Loucy (cell line): ENCODE measurements at regions not wholly inside any gene's neighbourhood (a gene's known extent, or its start where the extent isn't known, plus 50 kb on each side); places are given as distances from the start of the nearest gene placed in this dataset.

Source experiments
- EZH2phosphoT487 ChIP-seq: fragments of 200-600 bp; IDR thresholded peaks from 2 replicates; pipeline ENCODE4 v1.6.1; 2018; ENCODE audit warnings: antibody characterized with exemption, mild to moderate bottlenecking, moderate library complexity, borderline replicate concordance
- TF ChIP-seq, protein P1 (sequence below): fragments of 200-600 bp; sonication (generic); conservative IDR thresholded peaks from 2 replicates; pipeline ENCODE4 v1.5.1; 2014; ENCODE audit warnings: mild to moderate bottlenecking, antibody characterized with exemption, low read length

DNA sequence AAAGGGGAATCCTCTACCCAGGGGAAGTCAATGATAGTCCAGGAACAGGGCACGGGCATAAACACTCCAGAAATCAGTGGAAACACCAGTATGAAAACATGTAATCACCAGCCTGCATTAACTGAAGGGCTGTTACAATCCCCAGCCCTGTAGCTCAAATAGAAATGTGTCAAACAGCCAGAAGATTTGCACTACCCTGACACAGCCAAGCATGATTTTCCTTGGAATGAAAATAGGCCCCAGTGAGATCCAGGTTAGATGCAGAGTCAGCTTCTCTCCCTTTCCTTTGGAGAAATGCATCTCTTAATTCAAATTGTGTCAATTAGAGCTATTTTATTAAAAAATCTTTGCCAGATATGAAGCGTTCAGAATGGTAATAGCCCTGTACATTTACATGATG lies 158.1 kb downstream of the RPS29 start:
- TF ChIP-seq, protein P1, sequence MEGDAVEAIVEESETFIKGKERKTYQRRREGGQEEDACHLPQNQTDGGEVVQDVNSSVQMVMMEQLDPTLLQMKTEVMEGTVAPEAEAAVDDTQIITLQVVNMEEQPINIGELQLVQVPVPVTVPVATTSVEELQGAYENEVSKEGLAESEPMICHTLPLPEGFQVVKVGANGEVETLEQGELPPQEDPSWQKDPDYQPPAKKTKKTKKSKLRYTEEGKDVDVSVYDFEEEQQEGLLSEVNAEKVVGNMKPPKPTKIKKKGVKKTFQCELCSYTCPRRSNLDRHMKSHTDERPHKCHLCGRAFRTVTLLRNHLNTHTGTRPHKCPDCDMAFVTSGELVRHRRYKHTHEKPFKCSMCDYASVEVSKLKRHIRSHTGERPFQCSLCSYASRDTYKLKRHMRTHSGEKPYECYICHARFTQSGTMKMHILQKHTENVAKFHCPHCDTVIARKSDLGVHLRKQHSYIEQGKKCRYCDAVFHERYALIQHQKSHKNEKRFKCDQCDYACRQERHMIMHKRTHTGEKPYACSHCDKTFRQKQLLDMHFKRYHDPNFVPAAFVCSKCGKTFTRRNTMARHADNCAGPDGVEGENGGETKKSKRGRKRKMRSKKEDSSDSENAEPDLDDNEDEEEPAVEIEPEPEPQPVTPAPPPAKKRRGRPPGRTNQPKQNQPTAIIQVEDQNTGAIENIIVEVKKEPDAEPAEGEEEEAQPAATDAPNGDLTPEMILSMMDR = no peak
- no peak for TF ChIP-seq EZH2phosphoT487
